ENCODE measurements at regions not wholly inside any gene's neighbourhood (a gene's known extent, or its start where the extent isn't known, plus 50 kb on each side); places are given as distances from the start of the nearest gene placed in this dataset.

DNA sequence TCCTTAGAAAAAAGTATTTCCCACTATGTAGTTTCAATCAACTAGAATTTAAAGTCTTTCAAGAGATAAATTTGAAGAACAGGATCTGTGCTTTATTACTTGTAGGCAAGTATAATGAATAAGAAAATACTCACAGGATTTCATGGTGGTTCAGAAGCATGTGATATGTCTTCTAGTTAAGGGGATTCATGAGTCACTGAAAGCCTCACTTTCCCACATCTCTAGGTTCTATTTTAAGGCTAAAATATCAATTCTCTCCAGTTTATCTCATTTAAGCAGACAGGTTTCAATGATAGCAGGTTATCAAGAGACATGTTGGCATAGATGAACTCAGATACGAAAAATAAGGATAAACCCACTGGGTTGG is 437.8 kb upstream of the BCHE start:
- peak; percentile 19 to 64 for DNase-seq (ENCODE audit: low read depth in 2 of 2)
- Histone ChIP-seq H3K4me2 (ENCODE audit: extremely low read depth, insufficient read depth, low read length) (no peak overlapping the region), H4K20me1 (ENCODE audit: control insufficient read depth, extremely low read depth, insufficient read depth, low read length) (no peaks in the 10 kb centered on the region), H3K4me3 (replicated peaks in 1 of 4; ENCODE audit: control extremely low read depth in 1 of 4, insufficient read depth in 1 of 4, low read depth in 3 of 4, low read length in 4 of 4) (no peak overlapping the region), H3K27ac (ENCODE audit: insufficient read depth, low read length) (no peak overlapping the region), H3K4me1 (ENCODE audit: control insufficient read depth, extremely low read depth, insufficient read depth, low read length) (no peaks in the 10 kb centered on the region), H3K27me3 (ENCODE audit: control insufficient read depth, insufficient read depth, low read length) (no peaks in the 10 kb centered on the region), H3K79me2 (ENCODE audit: control insufficient read depth, insufficient read depth, low read length) (no peaks in the 10 kb centered on the region), H2AFZ (ENCODE audit: low read length) (no peak overlapping the region), H3K9me3 (ENCODE audit: control insufficient read depth, insufficient read depth, low read depth, low read length) (no peaks in the 10 kb centered on the region), H3K9ac (ENCODE audit: insufficient read depth, low read length) (no peak overlapping the region), H3K36me3 (ENCODE audit: control insufficient read depth, insufficient read depth, low read length) (no peaks in the 10 kb centered on the region)
- TF ChIP-seq, protein P1, sequence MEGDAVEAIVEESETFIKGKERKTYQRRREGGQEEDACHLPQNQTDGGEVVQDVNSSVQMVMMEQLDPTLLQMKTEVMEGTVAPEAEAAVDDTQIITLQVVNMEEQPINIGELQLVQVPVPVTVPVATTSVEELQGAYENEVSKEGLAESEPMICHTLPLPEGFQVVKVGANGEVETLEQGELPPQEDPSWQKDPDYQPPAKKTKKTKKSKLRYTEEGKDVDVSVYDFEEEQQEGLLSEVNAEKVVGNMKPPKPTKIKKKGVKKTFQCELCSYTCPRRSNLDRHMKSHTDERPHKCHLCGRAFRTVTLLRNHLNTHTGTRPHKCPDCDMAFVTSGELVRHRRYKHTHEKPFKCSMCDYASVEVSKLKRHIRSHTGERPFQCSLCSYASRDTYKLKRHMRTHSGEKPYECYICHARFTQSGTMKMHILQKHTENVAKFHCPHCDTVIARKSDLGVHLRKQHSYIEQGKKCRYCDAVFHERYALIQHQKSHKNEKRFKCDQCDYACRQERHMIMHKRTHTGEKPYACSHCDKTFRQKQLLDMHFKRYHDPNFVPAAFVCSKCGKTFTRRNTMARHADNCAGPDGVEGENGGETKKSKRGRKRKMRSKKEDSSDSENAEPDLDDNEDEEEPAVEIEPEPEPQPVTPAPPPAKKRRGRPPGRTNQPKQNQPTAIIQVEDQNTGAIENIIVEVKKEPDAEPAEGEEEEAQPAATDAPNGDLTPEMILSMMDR (conservative IDR thresholded peaks at IDR 0.05 in 1 of 2, IDR thresholded peaks at IDR 0.05 in 1 of 2; ENCODE audit: low read depth in 1 of 2, low read length in 2 of 2) = no peak
- TF ChIP-seq EZH2 (IDR thresholded peaks at IDR 0.05; ENCODE audit: low read length, missing control alignments) = no peak

DNA sequence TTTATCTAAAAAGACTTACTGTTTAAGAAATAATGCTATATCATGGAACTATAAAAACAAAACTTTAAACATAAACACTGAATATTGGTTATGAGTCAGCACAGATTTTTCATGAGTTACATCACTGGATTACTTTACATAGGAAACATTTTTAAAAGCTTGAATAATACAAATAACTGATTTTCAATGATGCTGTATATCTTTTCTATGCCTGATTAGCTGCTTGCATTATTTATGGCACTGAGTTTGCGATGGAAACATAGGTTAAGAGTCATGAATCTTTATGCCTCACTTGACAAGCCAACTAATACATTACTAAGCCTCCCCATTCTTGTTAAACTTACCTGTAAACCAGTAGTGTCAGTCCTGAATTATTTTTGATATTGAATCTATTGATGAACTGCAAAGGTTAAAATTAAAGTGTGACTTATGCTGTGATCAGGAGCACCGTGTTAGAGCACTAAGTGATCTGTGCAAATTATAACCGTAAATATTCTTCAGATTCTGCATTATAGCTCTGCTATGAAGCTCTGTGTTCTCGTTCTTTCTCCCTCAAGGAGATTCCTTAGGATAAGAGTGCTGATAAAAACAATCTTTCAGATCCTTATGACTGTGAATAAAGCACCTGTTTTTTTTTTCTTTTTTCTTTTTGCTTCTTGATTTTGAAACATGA is 437.3 kb upstream of the BCHE start:
- DNase-seq (ENCODE audit: low read depth in 2 of 2) = peak; percentile 52 to 72
- Histone ChIP-seq H3K9me3 (ENCODE audit: control insufficient read depth, insufficient read depth, low read depth, low read length) (no peaks in the 10 kb centered on the region), H4K20me1 (ENCODE audit: control insufficient read depth, extremely low read depth, insufficient read depth, low read length) (no peaks in the 10 kb centered on the region), H3K36me3 (ENCODE audit: control insufficient read depth, insufficient read depth, low read length) (no peaks in the 10 kb centered on the region), H3K4me2 (ENCODE audit: extremely low read depth, insufficient read depth, low read length) (no peak overlapping the region), H3K79me2 (ENCODE audit: control insufficient read depth, insufficient read depth, low read length) (no peaks in the 10 kb centered on the region), H3K4me1 (ENCODE audit: control insufficient read depth, extremely low read depth, insufficient read depth, low read length) (no peaks in the 10 kb centered on the region), H3K27ac (ENCODE audit: insufficient read depth, low read length) (no peak overlapping the region), H3K9ac (ENCODE audit: insufficient read depth, low read length) (no peak overlapping the region), H3K4me3 (replicated peaks in 1 of 4; ENCODE audit: control extremely low read depth in 1 of 4, insufficient read depth in 1 of 4, low read depth in 3 of 4, low read length in 4 of 4) (no peak overlapping the region), H3K27me3 (ENCODE audit: control insufficient read depth, insufficient read depth, low read length) (no peaks in the 10 kb centered on the region), H2AFZ (ENCODE audit: low read length) (no peak overlapping the region)
- TF ChIP-seq EZH2 (IDR thresholded peaks at IDR 0.05; ENCODE audit: low read length, missing control alignments) = no peak
- TF ChIP-seq, protein P1 (conservative IDR thresholded peaks at IDR 0.05 in 1 of 2, IDR thresholded peaks at IDR 0.05 in 1 of 2; ENCODE audit: low read depth in 1 of 2, low read length in 2 of 2) = no peak

DNA sequence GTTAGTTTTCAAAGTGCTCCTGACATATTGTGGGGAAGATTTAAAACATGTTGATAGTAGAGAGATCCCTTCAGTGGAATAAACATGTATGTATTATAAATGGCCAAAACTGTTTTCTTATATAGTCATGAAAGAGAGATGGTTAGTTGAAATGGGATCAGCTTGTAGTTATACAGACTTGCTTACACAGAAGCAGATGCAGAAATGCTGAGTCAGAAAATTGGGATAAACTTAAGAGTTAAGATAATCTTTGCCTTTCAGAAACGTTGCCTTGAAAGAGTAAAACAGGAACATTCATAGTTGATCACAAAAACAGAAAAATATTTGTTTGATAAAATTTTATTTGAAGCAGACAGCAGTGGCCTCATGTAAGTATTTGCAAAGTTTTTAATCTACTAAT is 433.2 kb upstream of the BCHE start:
- Histone ChIP-seq H3K79me2 (ENCODE audit: control insufficient read depth, insufficient read depth, low read length) (no peaks in the 10 kb centered on the region), H3K4me1 (ENCODE audit: control insufficient read depth, extremely low read depth, insufficient read depth, low read length) (no peaks in the 10 kb centered on the region), H3K27me3 (ENCODE audit: control insufficient read depth, insufficient read depth, low read length) (no peaks in the 10 kb centered on the region), H3K4me2 (ENCODE audit: extremely low read depth, insufficient read depth, low read length) (no peak overlapping the region), H4K20me1 (ENCODE audit: control insufficient read depth, extremely low read depth, insufficient read depth, low read length) (no peaks in the 10 kb centered on the region), H3K27ac (ENCODE audit: insufficient read depth, low read length) (no peak overlapping the region), H2AFZ (ENCODE audit: low read length) (no peak overlapping the region), H3K36me3 (ENCODE audit: control insufficient read depth, insufficient read depth, low read length) (no peaks in the 10 kb centered on the region), H3K9me3 (ENCODE audit: control insufficient read depth, insufficient read depth, low read depth, low read length) (no peaks in the 10 kb centered on the region), H3K9ac (ENCODE audit: insufficient read depth, low read length) (no peak overlapping the region), H3K4me3 (replicated peaks in 1 of 4; ENCODE audit: control extremely low read depth in 1 of 4, insufficient read depth in 1 of 4, low read depth in 3 of 4, low read length in 4 of 4) (no peak overlapping the region)
- DNase-seq (ENCODE audit: low read depth in 2 of 2) = peak in 1 of 2 donors; percentile 50
- TF ChIP-seq EZH2 (IDR thresholded peaks at IDR 0.05; ENCODE audit: low read length, missing control alignments) = no peak
- TF ChIP-seq, protein P1 (conservative IDR thresholded peaks at IDR 0.05 in 1 of 2, IDR thresholded peaks at IDR 0.05 in 1 of 2; ENCODE audit: low read depth in 1 of 2, low read length in 2 of 2) = no peak
